ENCODE measurements at regions not wholly inside any gene's neighbourhood (a gene's known extent, or its start where the extent isn't known, plus 50 kb on each side); places are given as distances from the start of the nearest gene placed in this dataset.
A peak's percentile ranks its signal among the peaks of the same experiment; 100 is the strongest.

DNA sequence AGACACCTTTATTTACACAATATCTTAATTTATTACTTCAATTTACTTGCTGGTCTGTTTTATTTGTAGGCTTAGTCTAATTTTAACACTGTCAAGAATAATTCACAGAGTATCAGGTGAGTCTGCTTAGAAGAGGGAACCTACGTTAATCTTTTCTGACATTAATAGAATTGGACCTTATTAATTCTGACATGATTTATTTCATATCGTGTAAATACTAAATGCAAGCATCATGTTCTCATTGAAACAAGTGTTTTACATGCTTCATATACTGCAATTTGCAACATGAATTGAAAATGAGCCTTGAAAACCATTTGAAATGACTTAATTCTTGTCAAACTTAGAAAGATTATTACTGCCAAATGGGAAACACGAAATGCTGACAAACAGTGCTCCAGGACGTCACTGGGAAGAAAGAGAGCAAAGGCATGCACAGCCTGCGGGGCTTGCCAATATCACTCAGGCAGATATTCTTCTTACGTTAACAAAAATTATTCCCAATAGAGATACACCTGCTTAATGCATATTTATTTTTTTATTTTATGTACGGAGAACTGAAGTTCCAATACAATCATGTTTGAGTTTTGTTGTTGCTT is 282.0 kb upstream of the AKR1E2 start:
- H3K27ac Mint-ChIP-seq = peak overlapping the region; percentile 38
- H3K4me1 Mint-ChIP-seq (ENCODE audit: low read depth) = peaks cover 23% of the 10 kb centered on the region
- H3K27me3 Mint-ChIP-seq = no peaks in the 10 kb centered on the region
- intact Hi-C loops (cut with micrococcal nuclease) = no loop called here
- H3K36me3 Mint-ChIP-seq (ENCODE audit: low read depth) = no peaks in the 10 kb centered on the region
- no peaks in the 10 kb centered on the region for H3K9me3 Mint-ChIP-seq
- no peak overlapping the region for H3K4me3 Mint-ChIP-seq

- no peaks in the 10 kb centered on the region for H3K27me3 Mint-ChIP-seq
- peaks cover 23% of the 10 kb centered on the region for H3K4me1 Mint-ChIP-seq (ENCODE audit: low read depth)
- H3K36me3 Mint-ChIP-seq (ENCODE audit: low read depth) = peaks cover 12% of the 10 kb centered on the region
- intact Hi-C loops (cut with micrococcal nuclease) = no loop called here
- peaks cover 24% of the 10 kb centered on the region for H3K9me3 Mint-ChIP-seq
- no peak overlapping the region for H3K4me3 Mint-ChIP-seq
- H3K27ac Mint-ChIP-seq = no peak overlapping the region
These were observed 284.7 kb upstream of the AKR1E2 start for GRCh38 chr10:4541292-4541691.

DNA sequence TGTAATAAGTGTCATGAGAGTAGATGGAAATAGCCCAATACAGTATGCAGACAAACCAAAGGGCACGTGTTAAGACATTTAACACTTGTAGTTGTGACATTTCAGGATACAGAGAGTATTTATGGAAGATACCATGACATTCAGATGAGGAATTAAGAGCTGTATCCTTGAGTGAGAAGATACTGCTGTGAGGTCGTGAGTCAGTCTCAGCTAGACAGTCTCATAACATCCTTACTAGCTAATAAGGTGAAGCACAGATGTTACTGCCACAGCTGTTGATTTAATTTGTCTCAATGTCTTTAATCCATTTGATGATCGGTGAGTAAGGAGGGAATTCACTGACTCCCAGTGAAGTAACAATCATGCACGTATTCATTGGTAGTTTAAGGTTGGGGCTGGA is 288.0 kb upstream of the AKR1E2 start:
- no peaks in the 10 kb centered on the region for H3K27me3 Mint-ChIP-seq
- intact Hi-C loops (cut with micrococcal nuclease) = no loop called here
- H3K27ac Mint-ChIP-seq = no peak overlapping the region
- peaks cover 12% of the 10 kb centered on the region for H3K36me3 Mint-ChIP-seq (ENCODE audit: low read depth)
- H3K4me1 Mint-ChIP-seq (ENCODE audit: low read depth) = peaks cover 7% of the 10 kb centered on the region
- H3K9me3 Mint-ChIP-seq = peaks cover 24% of the 10 kb centered on the region
- H3K4me3 Mint-ChIP-seq = no peak overlapping the region

DNA sequence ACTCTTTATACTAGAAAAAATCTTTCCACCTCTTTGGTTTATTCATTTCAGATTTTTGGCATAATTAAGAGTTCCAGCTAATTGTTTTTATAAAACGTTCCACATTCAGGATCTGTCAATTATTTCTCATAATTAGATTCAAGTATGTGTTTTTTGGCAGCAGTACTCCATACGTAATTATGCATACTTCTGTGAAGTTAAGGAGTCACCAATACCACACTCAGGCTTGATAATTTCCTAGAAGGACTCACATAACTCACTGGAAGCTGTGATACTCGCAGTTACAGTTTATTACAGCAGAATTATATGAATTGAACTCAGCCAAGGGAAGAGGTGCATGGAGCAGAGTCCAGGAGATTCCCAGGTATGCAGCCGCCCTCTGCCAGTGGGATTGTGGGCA is 290.5 kb upstream of the AKR1E2 start:
- Mint-ChIP-seq H3K4me1 (ENCODE audit: low read depth) (no peaks in the 10 kb centered on the region), H3K9me3 (peaks cover 24% of the 10 kb centered on the region), H3K27ac (no peak overlapping the region), H3K4me3 (no peak overlapping the region), H3K36me3 (ENCODE audit: low read depth) (peaks cover 12% of the 10 kb centered on the region), H3K27me3 (no peaks in the 10 kb centered on the region)
- intact Hi-C loops (cut with micrococcal nuclease) = no loop called here

GRCh38 chr10:4533621-4534020 is 292.4 kb upstream of the AKR1E2 start:
- H3K9me3 Mint-ChIP-seq = peaks cover 33% of the 10 kb centered on the region
- no peaks in the 10 kb centered on the region for H3K4me1 Mint-ChIP-seq (ENCODE audit: low read depth)
- no peak overlapping the region for H3K4me3 Mint-ChIP-seq
- H3K27ac Mint-ChIP-seq = no peak overlapping the region
- peaks cover 12% of the 10 kb centered on the region for H3K36me3 Mint-ChIP-seq (ENCODE audit: low read depth)
- intact Hi-C loops (cut with micrococcal nuclease) = no loop called here
- H3K27me3 Mint-ChIP-seq = no peaks in the 10 kb centered on the region

DNA sequence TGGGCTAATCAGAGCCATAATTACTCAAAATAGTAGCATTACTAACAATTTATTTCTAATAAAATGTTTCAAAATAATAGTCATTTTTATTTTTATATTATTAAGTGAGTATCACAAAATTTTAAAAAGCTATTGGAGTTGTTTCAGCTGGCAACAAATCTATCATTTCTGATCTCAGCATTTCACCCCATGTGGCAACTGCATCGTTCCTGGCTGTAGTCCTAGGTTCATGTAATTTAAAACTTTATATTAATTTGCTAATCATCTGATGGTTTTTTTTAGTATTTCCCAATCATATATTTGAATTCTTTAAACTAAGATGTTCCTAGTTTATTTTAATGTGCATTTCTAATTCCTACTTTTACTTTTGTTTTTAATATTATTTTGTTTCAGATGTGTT is 293.0 kb upstream of the AKR1E2 start:
- Mint-ChIP-seq H3K27me3 (no peaks in the 10 kb centered on the region), H3K27ac (no peak overlapping the region), H3K4me1 (ENCODE audit: low read depth) (no peaks in the 10 kb centered on the region), H3K9me3 (peaks cover 27% of the 10 kb centered on the region), H3K4me3 (no peak overlapping the region), H3K36me3 (ENCODE audit: low read depth) (peaks cover 7% of the 10 kb centered on the region)
- intact Hi-C loops (cut with micrococcal nuclease) = no loop called here

GRCh38 chr10:4532467-4532866 is 293.5 kb upstream of the AKR1E2 start:
- Mint-ChIP-seq H3K9me3 (peaks cover 22% of the 10 kb centered on the region), H3K4me3 (no peak overlapping the region), H3K36me3 (ENCODE audit: low read depth) (peaks cover 2% of the 10 kb centered on the region), H3K27ac (no peak overlapping the region), H3K27me3 (no peaks in the 10 kb centered on the region), H3K4me1 (ENCODE audit: low read depth) (no peaks in the 10 kb centered on the region)
- intact Hi-C loops (cut with micrococcal nuclease) = no loop called here

- intact Hi-C loops (cut with micrococcal nuclease) = no loop called here
- Mint-ChIP-seq H3K27ac (no peak overlapping the region), H3K9me3 (peaks cover 17% of the 10 kb centered on the region), H3K27me3 (no peaks in the 10 kb centered on the region), H3K4me3 (no peak overlapping the region), H3K36me3 (ENCODE audit: low read depth) (no peaks in the 10 kb centered on the region), H3K4me1 (ENCODE audit: low read depth) (no peaks in the 10 kb centered on the region)
These were observed 294.0 kb upstream of the AKR1E2 start for GRCh38 chr10:4532011-4532410.

- Mint-ChIP-seq H3K36me3 (ENCODE audit: low read depth) (no peaks in the 10 kb centered on the region), H3K4me3 (no peak overlapping the region), H3K27ac (no peak overlapping the region), H3K9me3 (peaks cover 10% of the 10 kb centered on the region), H3K4me1 (ENCODE audit: low read depth) (no peaks in the 10 kb centered on the region), H3K27me3 (no peaks in the 10 kb centered on the region)
- intact Hi-C loops (cut with micrococcal nuclease) = no loop called here
These were observed 296.7 kb upstream of the AKR1E2 start for GRCh38 chr10:4529266-4529665.

GRCh38 chr10:4527281-4527970 is 298.6 kb upstream of the AKR1E2 start:
- intact Hi-C loops (cut with micrococcal nuclease) = no loop called here
- H3K27ac Mint-ChIP-seq = no peak overlapping the region
- H3K4me1 Mint-ChIP-seq (ENCODE audit: low read depth) = no peaks in the 10 kb centered on the region

GRCh38 chr10:4526311-4526731 is 299.7 kb upstream of the AKR1E2 start:
- no peak overlapping the region for H3K4me3 Mint-ChIP-seq
- H3K36me3 Mint-ChIP-seq (ENCODE audit: low read depth) = no peaks in the 10 kb centered on the region
- peaks cover 10% of the 10 kb centered on the region for H3K9me3 Mint-ChIP-seq
- no peaks in the 10 kb centered on the region for H3K27me3 Mint-ChIP-seq
- H3K27ac Mint-ChIP-seq = no peak overlapping the region
- intact Hi-C loops (cut with micrococcal nuclease) = no loop called here
- H3K4me1 Mint-ChIP-seq (ENCODE audit: low read depth) = no peaks in the 10 kb centered on the region

More at GRCh38 chr10:4527281-4527970, 298.6 kb upstream of the AKR1E2 start:
- H3K36me3 Mint-ChIP-seq (ENCODE audit: low read depth) = no peaks in the 10 kb centered on the region
- H3K9me3 Mint-ChIP-seq = peaks cover 10% of the 10 kb centered on the region
- H3K4me3 Mint-ChIP-seq = no peak overlapping the region
- H3K27me3 Mint-ChIP-seq = no peaks in the 10 kb centered on the region

GRCh38 chr10:4525103-4525502 is 300.9 kb upstream of the AKR1E2 start:
- Mint-ChIP-seq H3K9me3 (peaks cover 6% of the 10 kb centered on the region), H3K36me3 (ENCODE audit: low read depth) (no peaks in the 10 kb centered on the region), H3K27me3 (no peaks in the 10 kb centered on the region), H3K4me3 (no peak overlapping the region), H3K4me1 (ENCODE audit: low read depth) (peaks cover 1% of the 10 kb centered on the region), H3K27ac (no peak overlapping the region)
- intact Hi-C loops (cut with micrococcal nuclease) = no loop called here

GRCh38 chr10:4522296-4523000 is 303.6 kb upstream of the AKR1E2 start:
- no peak overlapping the region for H3K27ac Mint-ChIP-seq
- intact Hi-C loops (cut with micrococcal nuclease) = no loop called here

DNA sequence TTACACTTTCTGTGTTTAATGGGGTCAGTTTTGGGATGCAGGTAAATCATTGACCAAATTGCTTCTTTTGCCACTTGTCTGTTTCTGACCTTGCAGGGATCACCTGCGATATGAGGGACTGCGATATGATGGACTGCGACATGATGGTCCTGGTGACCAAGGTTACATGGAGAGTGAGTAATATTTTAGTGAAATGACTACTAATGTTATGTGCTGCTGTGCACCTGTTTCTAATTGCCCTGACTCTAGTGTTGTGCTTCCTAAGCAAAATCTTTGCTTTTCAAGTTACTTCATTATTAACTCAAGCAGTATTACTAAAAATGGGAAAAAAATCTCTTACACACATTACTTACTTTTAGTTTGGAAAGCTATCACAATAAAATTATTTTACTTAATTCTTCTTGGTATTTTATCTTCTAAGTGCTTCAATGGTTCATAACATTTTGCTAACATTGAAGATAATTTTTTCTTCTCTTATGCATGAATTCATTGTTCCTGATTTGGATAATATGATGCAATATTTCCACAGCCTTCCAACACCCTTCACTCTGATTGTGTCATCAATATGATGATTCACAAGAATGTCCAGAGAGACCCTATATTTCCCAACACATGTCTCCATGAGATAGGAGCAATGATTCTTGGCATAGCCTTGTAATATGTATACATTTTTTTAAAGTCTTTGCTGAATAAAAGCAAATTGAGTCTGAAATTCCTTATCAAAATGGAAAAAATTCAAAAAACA is 306.2 kb upstream of the AKR1E2 start:
- Mint-ChIP-seq H3K9me3 (peaks cover 14% of the 10 kb centered on the region), H3K4me1 (ENCODE audit: low read depth) (peaks cover 40% of the 10 kb centered on the region), H3K27me3 (no peaks in the 10 kb centered on the region), H3K27ac (no peak overlapping the region), H3K4me3 (no peak overlapping the region), H3K36me3 (ENCODE audit: low read depth) (peaks cover 11% of the 10 kb centered on the region)
- intact Hi-C loops (cut with micrococcal nuclease) = loop anchor here (10.0 kb wide), 1 partner anchor 175 kb away; no protein-coding TSS in a partner anchor

More at GRCh38 chr10:4522296-4523000, 303.6 kb upstream of the AKR1E2 start:
- Mint-ChIP-seq H3K36me3 (ENCODE audit: low read depth) (peaks cover 5% of the 10 kb centered on the region), H3K4me1 (ENCODE audit: low read depth) (peaks cover 22% of the 10 kb centered on the region), H3K27me3 (no peaks in the 10 kb centered on the region), H3K9me3 (peaks cover 7% of the 10 kb centered on the region), H3K4me3 (no peak overlapping the region)
